ENCODE measurements at regions not wholly inside any gene's neighbourhood (a gene's known extent, or its start where the extent isn't known, plus 50 kb on each side); places are given as distances from the start of the nearest gene placed in this dataset.
"Not testable (repeated sequence)": the region's sequence is repeated elsewhere in the genome, so short reads cannot be mapped to it uniquely, and the experiment has no call there.

GRCh38 chr6:4208158-4208557, 72.8 kb upstream of the ECI2 start:
- H3K4me1 ChIP-seq (ENCODE audit: insufficient read depth, low read length, severe bottlenecking), result no peaks in the 10 kb centered on the region
- no peak overlapping the region for H3K4me2 ChIP-seq (ENCODE audit: low read length)
- H3K27me3 ChIP-seq (ENCODE audit: insufficient read depth, low read length), result no peaks in the 10 kb centered on the region
- no peaks in the 10 kb centered on the region for H3K36me3 ChIP-seq (ENCODE audit: insufficient read depth, low read length)
- no peak overlapping the region for H3K27ac ChIP-seq (ENCODE audit: low read depth, low read length, poor library complexity, severe bottlenecking)
- H3K9me2 ChIP-seq (ENCODE audit: low read depth, low read length), result no peaks in the 10 kb centered on the region
- no peaks in the 10 kb centered on the region for H3F3A ChIP-seq (ENCODE audit: insufficient read depth, low read length)
- H2AFZ ChIP-seq (ENCODE audit: low read length), result no peak overlapping the region
- TF ChIP-seq EZH2 (IDR thresholded peaks at IDR 0.05; ENCODE audit: borderline replicate concordance, low read length), result no peak
- no peak for TF ChIP-seq CTCF (IDR thresholded peaks at IDR 0.05; ENCODE audit: low read length)
- no peaks in the 10 kb centered on the region for H4K20me1 ChIP-seq (ENCODE audit: insufficient read depth, low read length)
- H3K9me3 ChIP-seq (ENCODE audit: low read length), result no peaks in the 10 kb centered on the region
- no peak overlapping the region for H3K4me3 ChIP-seq (ENCODE audit: low read depth, low read length, poor library complexity, severe bottlenecking)
- no peak overlapping the region for H3K9ac ChIP-seq (ENCODE audit: low read length)
- no peaks in the 10 kb centered on the region for H3K79me2 ChIP-seq (ENCODE audit: insufficient read depth, low read length)

DNA sequence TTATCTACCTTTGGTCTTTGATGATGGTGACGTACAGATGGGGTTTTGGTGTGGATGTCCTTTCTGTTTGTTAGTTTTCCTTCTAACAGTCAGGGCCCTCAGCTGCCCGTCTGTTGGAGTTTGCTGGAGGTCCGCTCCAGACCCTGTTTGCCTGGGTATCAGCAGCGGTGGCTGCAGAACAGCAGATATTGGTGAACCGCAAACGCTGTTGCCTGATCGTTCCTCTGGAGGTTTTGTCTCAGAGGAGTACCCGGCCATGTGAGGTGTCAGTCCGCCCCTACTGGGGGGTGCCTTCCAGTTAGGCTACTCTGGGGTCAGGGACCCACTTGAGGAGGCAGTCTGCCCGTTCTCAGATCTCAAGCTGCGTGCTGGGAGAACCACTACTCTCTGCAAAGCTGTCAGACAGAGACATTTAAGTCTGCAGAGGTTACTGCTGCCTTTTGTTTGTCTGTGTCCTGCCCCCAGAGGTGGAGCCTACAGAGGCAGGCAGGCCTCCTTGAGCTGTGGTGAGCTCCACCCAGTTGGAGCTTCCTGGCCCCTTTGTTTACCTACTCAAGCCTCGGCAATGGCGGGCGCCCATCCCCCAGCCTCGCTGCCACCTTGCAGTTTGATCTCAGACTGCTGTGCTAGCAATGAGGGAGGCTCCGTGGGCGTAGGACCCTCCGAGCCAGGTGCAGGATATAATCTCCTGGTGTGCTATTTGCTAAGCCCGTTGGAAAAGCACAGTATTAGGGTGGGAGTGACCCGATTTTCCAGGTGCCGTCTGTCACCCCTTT, 68.5 kb upstream of the ECI2 start:
- not testable (repeated sequence) for H2AFZ ChIP-seq (ENCODE audit: low read length); H3K79me2 ChIP-seq (ENCODE audit: insufficient read depth, low read length); H3K9ac ChIP-seq (ENCODE audit: low read length); H3F3A ChIP-seq (ENCODE audit: insufficient read depth, low read length); H3K4me2 ChIP-seq (ENCODE audit: low read length); H3K9me3 ChIP-seq (ENCODE audit: low read length); H3K4me1 ChIP-seq (ENCODE audit: insufficient read depth, low read length, severe bottlenecking); H4K20me1 ChIP-seq (ENCODE audit: insufficient read depth, low read length); H3K4me3 ChIP-seq (ENCODE audit: low read depth, low read length, poor library complexity, severe bottlenecking); H3K27ac ChIP-seq (ENCODE audit: low read depth, low read length, poor library complexity, severe bottlenecking); H3K9me2 ChIP-seq (ENCODE audit: low read depth, low read length); H3K27me3 ChIP-seq (ENCODE audit: insufficient read depth, low read length); H3K36me3 ChIP-seq (ENCODE audit: insufficient read depth, low read length)

DNA sequence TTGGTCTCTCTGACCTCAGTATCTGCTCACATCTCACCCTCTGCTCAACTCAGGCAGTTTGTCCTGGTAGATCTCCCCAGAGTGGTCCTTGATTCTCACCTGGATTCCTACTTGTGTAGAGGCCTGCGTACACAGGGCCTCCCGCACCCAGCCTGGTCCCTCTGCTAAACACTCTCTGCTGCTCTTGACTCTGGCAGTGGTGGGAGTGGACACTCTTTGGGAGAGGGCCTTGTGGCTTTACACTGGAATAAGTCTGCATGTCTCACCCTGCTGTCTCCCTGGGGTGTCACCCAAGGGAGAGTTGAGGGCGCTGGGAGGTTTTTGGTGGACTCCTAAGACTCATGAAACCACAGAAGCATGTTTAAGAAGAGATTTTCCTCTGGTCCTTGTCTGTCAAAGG, 57.3 kb upstream of the ECI2 start:
- Histone ChIP-seq H3K4me2 (ENCODE audit: low read length) (no peak overlapping the region), H3K27ac (ENCODE audit: low read depth, low read length, poor library complexity, severe bottlenecking) (no peak overlapping the region), H3K4me1 (ENCODE audit: insufficient read depth, low read length, severe bottlenecking) (no peaks in the 10 kb centered on the region), H3K9me3 (ENCODE audit: low read length) (no peaks in the 10 kb centered on the region), H3K79me2 (ENCODE audit: insufficient read depth, low read length) (no peaks in the 10 kb centered on the region), H3K9ac (ENCODE audit: low read length) (no peak overlapping the region), H3K27me3 (ENCODE audit: insufficient read depth, low read length) (no peaks in the 10 kb centered on the region), H2AFZ (ENCODE audit: low read length) (no peak overlapping the region), H3K4me3 (ENCODE audit: low read depth, low read length, poor library complexity, severe bottlenecking) (no peak overlapping the region), H3K9me2 (ENCODE audit: low read depth, low read length) (no peaks in the 10 kb centered on the region), H3F3A (ENCODE audit: insufficient read depth, low read length) (no peaks in the 10 kb centered on the region), H4K20me1 (ENCODE audit: insufficient read depth, low read length) (no peaks in the 10 kb centered on the region), H3K36me3 (ENCODE audit: insufficient read depth, low read length) (no peaks in the 10 kb centered on the region)
- TF ChIP-seq EZH2 (IDR thresholded peaks at IDR 0.05; ENCODE audit: borderline replicate concordance, low read length), result no peak
- no peak for TF ChIP-seq CTCF (IDR thresholded peaks at IDR 0.05; ENCODE audit: low read length)

DNA sequence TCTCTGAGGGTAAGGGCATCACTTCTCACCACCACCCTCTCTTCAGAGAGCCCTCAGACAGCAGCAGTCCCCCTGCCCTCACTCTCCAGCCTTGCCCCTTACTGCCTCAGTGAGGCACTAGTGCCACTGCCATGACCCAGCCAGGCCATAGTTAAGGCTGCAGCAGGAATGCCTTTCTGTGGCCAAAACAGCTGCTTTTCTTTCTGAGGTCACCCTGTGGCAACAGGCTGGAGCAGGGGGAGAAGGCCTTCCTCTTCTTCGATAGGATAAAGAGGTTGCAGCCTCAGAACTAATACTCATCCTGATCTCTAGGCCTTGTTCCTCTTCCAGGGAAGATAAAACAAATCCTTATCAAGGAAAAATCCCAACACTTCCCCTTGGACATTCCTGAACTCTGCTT, 56.8 kb upstream of the ECI2 start:
- no peaks in the 10 kb centered on the region for H3K9me2 ChIP-seq (ENCODE audit: low read depth, low read length)
- TF ChIP-seq EZH2 (IDR thresholded peaks at IDR 0.05; ENCODE audit: borderline replicate concordance, low read length) (no peak), CTCF (IDR thresholded peaks at IDR 0.05; ENCODE audit: low read length) (no peak)
- no peaks in the 10 kb centered on the region for H3K79me2 ChIP-seq (ENCODE audit: insufficient read depth, low read length)
- no peak overlapping the region for H3K9ac ChIP-seq (ENCODE audit: low read length)
- H3K36me3 ChIP-seq (ENCODE audit: insufficient read depth, low read length), result no peaks in the 10 kb centered on the region
- H3K4me3 ChIP-seq (ENCODE audit: low read depth, low read length, poor library complexity, severe bottlenecking), result no peak overlapping the region
- H4K20me1 ChIP-seq (ENCODE audit: insufficient read depth, low read length), result no peaks in the 10 kb centered on the region
- H3K4me1 ChIP-seq (ENCODE audit: insufficient read depth, low read length, severe bottlenecking), result no peaks in the 10 kb centered on the region
- H3F3A ChIP-seq (ENCODE audit: insufficient read depth, low read length), result no peaks in the 10 kb centered on the region
- H3K4me2 ChIP-seq (ENCODE audit: low read length), result no peak overlapping the region
- H3K27me3 ChIP-seq (ENCODE audit: insufficient read depth, low read length), result no peaks in the 10 kb centered on the region
- H2AFZ ChIP-seq (ENCODE audit: low read length), result no peak overlapping the region
- H3K9me3 ChIP-seq (ENCODE audit: low read length), result no peaks in the 10 kb centered on the region
- no peak overlapping the region for H3K27ac ChIP-seq (ENCODE audit: low read depth, low read length, poor library complexity, severe bottlenecking)

All from OCI-LY1 (cell line).